ENCODE measurements at regions not wholly inside any gene's neighbourhood (a gene's known extent, or its start where the extent isn't known, plus 50 kb on each side); places are given as distances from the start of the nearest gene placed in this dataset.
"Not testable (repeated sequence)": the region's sequence is repeated elsewhere in the genome, so short reads cannot be mapped to it uniquely, and the experiment has no call there.

- Histone ChIP-seq H3K4me1 (ENCODE audit: insufficient read depth, poor library complexity, severe bottlenecking) (no peaks in the 10 kb centered on the region), H3K36me3 (ENCODE audit: low read depth) (no peaks in the 10 kb centered on the region), H3K27ac (ENCODE audit: poor library complexity, severe bottlenecking) (no peak overlapping the region), H3K9me3 (ENCODE audit: severe bottlenecking) (no peaks in the 10 kb centered on the region), H3K4me3 (ENCODE audit: severe bottlenecking) (no peak overlapping the region), H3K27me3 (ENCODE audit: insufficient read depth, poor library complexity, severe bottlenecking) (no peaks in the 10 kb centered on the region)
- ATAC-seq (ENCODE audit: low read depth) (no peak), DNase-seq (ENCODE audit: low spot score) (no peak)
- TF ChIP-seq CTCF (IDR thresholded peaks at IDR 0.05; ENCODE audit: poor library complexity, severe bottlenecking) = no peak
Measured at GRCh38 chr11:46215208-46215931, 62.1 kb upstream of the CREB3L1 start.

- Histone ChIP-seq H3K27me3 (ENCODE audit: insufficient read depth, poor library complexity, severe bottlenecking) (no peaks in the 10 kb centered on the region), H3K9me3 (ENCODE audit: severe bottlenecking) (no peaks in the 10 kb centered on the region), H3K4me3 (ENCODE audit: severe bottlenecking) (no peak overlapping the region), H3K4me1 (ENCODE audit: insufficient read depth, poor library complexity, severe bottlenecking) (no peaks in the 10 kb centered on the region), H3K27ac (ENCODE audit: poor library complexity, severe bottlenecking) (no peak overlapping the region), H3K36me3 (ENCODE audit: low read depth) (no peaks in the 10 kb centered on the region)
- no peak for TF ChIP-seq CTCF (IDR thresholded peaks at IDR 0.05; ENCODE audit: poor library complexity, severe bottlenecking)
- DNase-seq (ENCODE audit: low spot score) (no peak), ATAC-seq (ENCODE audit: low read depth) (no peak)
Measured at GRCh38 chr11:46212720-46213119, 64.7 kb upstream of the CREB3L1 start.

- Histone ChIP-seq H3K9me3 (ENCODE audit: severe bottlenecking) (no peaks in the 10 kb centered on the region), H3K4me3 (ENCODE audit: severe bottlenecking) (no peak overlapping the region), H3K27me3 (ENCODE audit: insufficient read depth, poor library complexity, severe bottlenecking) (no peaks in the 10 kb centered on the region), H3K4me1 (ENCODE audit: insufficient read depth, poor library complexity, severe bottlenecking) (no peaks in the 10 kb centered on the region), H3K36me3 (ENCODE audit: low read depth) (no peaks in the 10 kb centered on the region), H3K27ac (ENCODE audit: poor library complexity, severe bottlenecking) (no peak overlapping the region)
- ATAC-seq (ENCODE audit: low read depth) (no peak), DNase-seq (ENCODE audit: low spot score) (no peak)
- no peak for TF ChIP-seq CTCF (IDR thresholded peaks at IDR 0.05; ENCODE audit: poor library complexity, severe bottlenecking)
Measured at GRCh38 chr11:46210856-46211255, 66.6 kb upstream of the CREB3L1 start.

- Histone ChIP-seq H3K27ac (ENCODE audit: poor library complexity, severe bottlenecking) (no peak overlapping the region), H3K27me3 (ENCODE audit: insufficient read depth, poor library complexity, severe bottlenecking) (no peaks in the 10 kb centered on the region), H3K4me3 (ENCODE audit: severe bottlenecking) (no peak overlapping the region), H3K9me3 (ENCODE audit: severe bottlenecking) (no peaks in the 10 kb centered on the region), H3K4me1 (ENCODE audit: insufficient read depth, poor library complexity, severe bottlenecking) (no peaks in the 10 kb centered on the region), H3K36me3 (ENCODE audit: low read depth) (no peaks in the 10 kb centered on the region)
- ATAC-seq (ENCODE audit: low read depth) = peak; percentile 63
- no peak for TF ChIP-seq CTCF (IDR thresholded peaks at IDR 0.05; ENCODE audit: poor library complexity, severe bottlenecking)
- no peak for DNase-seq (ENCODE audit: low spot score)
Measured at GRCh38 chr11:46210133-46210636, 67.3 kb upstream of the CREB3L1 start.

GRCh38 chr11:46209624-46210023, 67.8 kb upstream of the CREB3L1 start:
- DNase-seq (ENCODE audit: low spot score); H3K4me3 ChIP-seq (ENCODE audit: severe bottlenecking); H3K36me3 ChIP-seq (ENCODE audit: low read depth); H3K27me3 ChIP-seq (ENCODE audit: insufficient read depth, poor library complexity, severe bottlenecking); H3K27ac ChIP-seq (ENCODE audit: poor library complexity, severe bottlenecking); H3K9me3 ChIP-seq (ENCODE audit: severe bottlenecking); H3K4me1 ChIP-seq (ENCODE audit: insufficient read depth, poor library complexity, severe bottlenecking); ATAC-seq (ENCODE audit: low read depth): not testable (repeated sequence)

All from RWPE2 (cell line).